ENCODE measurements at regions not wholly inside any gene's neighbourhood (a gene's known extent, or its start where the extent isn't known, plus 50 kb on each side); places are given as distances from the start of the nearest gene placed in this dataset.

DNA sequence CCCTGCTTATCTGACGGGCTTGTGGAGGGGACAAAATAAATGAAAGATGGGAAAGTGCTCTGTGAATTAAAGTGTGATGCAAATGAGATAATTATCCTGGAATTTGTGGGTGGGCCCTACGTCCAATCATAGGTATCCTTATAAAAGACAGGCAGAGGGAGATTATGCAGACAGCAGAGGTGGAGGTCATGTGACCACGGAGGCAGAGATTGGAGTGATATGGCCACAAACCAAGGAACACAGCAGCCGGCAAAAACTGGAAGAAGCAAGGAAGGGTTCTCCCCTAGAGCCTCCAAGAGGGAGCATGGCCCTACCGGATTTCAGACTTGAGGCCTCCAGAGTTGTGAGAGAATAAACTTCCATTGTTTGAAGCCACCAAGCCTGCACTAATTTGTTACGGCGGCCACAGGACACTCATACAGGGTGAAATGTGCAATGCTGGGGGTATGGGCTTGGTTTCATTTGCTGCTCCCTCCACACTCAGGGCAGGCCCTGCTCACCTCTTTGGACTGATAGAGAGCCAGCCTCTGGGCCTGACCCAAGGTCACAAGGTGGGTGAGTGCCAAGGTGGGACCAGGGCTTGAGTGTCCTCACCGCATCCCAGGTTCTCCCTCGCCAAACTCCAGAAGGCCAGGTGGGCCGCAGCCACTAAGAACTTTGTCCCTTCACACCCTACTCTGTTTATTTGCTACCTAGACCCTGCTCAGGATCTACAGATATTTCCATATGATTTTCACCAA is 149.6 kb upstream of the TNRC6C start:
- Histone ChIP-seq H4K20me1 (replicated peaks; ENCODE audit: control insufficient read depth, insufficient read depth, low read length) (0 out of 2 replicates have a peak, but pooled peaks cover 3% of the 10 kb centered on the region), H3K9ac (ENCODE audit: insufficient read depth in 1 of 2, low read depth in 2 of 2, low read length in 2 of 2) (no peak overlapping the region), H3K27ac (ENCODE audit: extremely low read depth, low read depth, low read length) (no peak overlapping the region), H3K27me3 (ENCODE audit: control insufficient read depth in 2 of 2, insufficient read depth in 2 of 2, low read length in 2 of 2) (peaks cover 23 to 46% of the 10 kb centered on the region in 2 experiments), H3K36me3 (ENCODE audit: control insufficient read depth, insufficient read depth, low read length) (no peaks in the 10 kb centered on the region), H3K4me1 (replicated peaks in 1 of 2; ENCODE audit: control insufficient read depth in 2 of 2, insufficient read depth in 2 of 2, low read length in 2 of 2) (no peaks in the 10 kb centered on the region), H3K79me2 (ENCODE audit: control insufficient read depth, insufficient read depth, low read length) (no peaks in the 10 kb centered on the region), H3K9me3 (replicated peaks; ENCODE audit: control insufficient read depth, insufficient read depth, low read depth, low read length) (no peaks in the 10 kb centered on the region; the same call in none of the 2 replicates), H3K4me3 (no peak overlapping the region), H3K4me2 (ENCODE audit: insufficient read depth, low read length) (no peak overlapping the region), H3K9me1 (ENCODE audit: control insufficient read depth, insufficient read depth, low read length) (peaks cover 3% of the 10 kb centered on the region), H2AFZ (ENCODE audit: low read depth, low read length) (no peak overlapping the region)
- CTCF ChIA-PET (ENCODE audit: low intra/inter-chr PET ratio), result interaction anchor here (0.6 kb wide), 1 partner anchor 29 kb away, joined by 3 read pairs; no protein-coding TSS in a partner anchor
- DNase-seq (ENCODE audit: extremely low read depth in 1 of 4, low spot score in 3 of 4) (no peak), ATAC-seq (no peak), FAIRE-seq (no peak)
- POLR2A ChIA-PET, result no interaction called here
- 2% methylated on average over 10 of the region's 10 CpGs for WGBS (ENCODE audit: insufficient coverage, low coverage, missing lambda C conversion rate)
- intact Hi-C loops (cut with micrococcal nuclease) (no loop called here), in situ Hi-C loops (cut with MboI) (no loop called here)
- no TSS peak for BruUV-seq (replicated peaks)
- TF ChIP-seq, protein P1, sequence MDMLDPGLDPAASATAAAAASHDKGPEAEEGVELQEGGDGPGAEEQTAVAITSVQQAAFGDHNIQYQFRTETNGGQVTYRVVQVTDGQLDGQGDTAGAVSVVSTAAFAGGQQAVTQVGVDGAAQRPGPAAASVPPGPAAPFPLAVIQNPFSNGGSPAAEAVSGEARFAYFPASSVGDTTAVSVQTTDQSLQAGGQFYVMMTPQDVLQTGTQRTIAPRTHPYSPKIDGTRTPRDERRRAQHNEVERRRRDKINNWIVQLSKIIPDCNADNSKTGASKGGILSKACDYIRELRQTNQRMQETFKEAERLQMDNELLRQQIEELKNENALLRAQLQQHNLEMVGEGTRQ (CRISPR knock-in tag; IDR thresholded peaks at IDR 0.05), result peak; percentile 52
- TF ChIP-seq RAD51 (IDR thresholded peaks at IDR 0.05; ENCODE audit: borderline replicate concordance, low read depth) (peak; percentile 73), ZNF3 (CRISPR knock-in tag; IDR thresholded peaks at IDR 0.05) (no peak), GABPA (tag; conservative IDR thresholded peaks at IDR 0.05; ENCODE audit: low read depth) (no peak), ZNF12 (CRISPR knock-in tag; IDR thresholded peaks at IDR 0.05) (0 out of 2 replicates have a peak, but pooled peaks have one; percentile 39)
- TF ChIP-seq, protein P2, sequence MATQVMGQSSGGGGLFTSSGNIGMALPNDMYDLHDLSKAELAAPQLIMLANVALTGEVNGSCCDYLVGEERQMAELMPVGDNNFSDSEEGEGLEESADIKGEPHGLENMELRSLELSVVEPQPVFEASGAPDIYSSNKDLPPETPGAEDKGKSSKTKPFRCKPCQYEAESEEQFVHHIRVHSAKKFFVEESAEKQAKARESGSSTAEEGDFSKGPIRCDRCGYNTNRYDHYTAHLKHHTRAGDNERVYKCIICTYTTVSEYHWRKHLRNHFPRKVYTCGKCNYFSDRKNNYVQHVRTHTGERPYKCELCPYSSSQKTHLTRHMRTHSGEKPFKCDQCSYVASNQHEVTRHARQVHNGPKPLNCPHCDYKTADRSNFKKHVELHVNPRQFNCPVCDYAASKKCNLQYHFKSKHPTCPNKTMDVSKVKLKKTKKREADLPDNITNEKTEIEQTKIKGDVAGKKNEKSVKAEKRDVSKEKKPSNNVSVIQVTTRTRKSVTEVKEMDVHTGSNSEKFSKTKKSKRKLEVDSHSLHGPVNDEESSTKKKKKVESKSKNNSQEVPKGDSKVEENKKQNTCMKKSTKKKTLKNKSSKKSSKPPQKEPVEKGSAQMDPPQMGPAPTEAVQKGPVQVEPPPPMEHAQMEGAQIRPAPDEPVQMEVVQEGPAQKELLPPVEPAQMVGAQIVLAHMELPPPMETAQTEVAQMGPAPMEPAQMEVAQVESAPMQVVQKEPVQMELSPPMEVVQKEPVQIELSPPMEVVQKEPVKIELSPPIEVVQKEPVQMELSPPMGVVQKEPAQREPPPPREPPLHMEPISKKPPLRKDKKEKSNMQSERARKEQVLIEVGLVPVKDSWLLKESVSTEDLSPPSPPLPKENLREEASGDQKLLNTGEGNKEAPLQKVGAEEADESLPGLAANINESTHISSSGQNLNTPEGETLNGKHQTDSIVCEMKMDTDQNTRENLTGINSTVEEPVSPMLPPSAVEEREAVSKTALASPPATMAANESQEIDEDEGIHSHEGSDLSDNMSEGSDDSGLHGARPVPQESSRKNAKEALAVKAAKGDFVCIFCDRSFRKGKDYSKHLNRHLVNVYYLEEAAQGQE (IDR thresholded peaks at IDR 0.05; ENCODE audit: borderline replicate concordance), result peak; percentile 66; the same call in 1 of the 2 replicates
- TF ChIP-seq, protein P2 (CRISPR knock-in tag; IDR thresholded peaks at IDR 0.05; ENCODE audit: low read depth), result no peak
- TF ChIP-seq, protein P3, sequence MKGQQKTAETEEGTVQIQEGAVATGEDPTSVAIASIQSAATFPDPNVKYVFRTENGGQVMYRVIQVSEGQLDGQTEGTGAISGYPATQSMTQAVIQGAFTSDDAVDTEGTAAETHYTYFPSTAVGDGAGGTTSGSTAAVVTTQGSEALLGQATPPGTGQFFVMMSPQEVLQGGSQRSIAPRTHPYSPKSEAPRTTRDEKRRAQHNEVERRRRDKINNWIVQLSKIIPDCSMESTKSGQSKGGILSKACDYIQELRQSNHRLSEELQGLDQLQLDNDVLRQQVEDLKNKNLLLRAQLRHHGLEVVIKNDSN (CRISPR knock-in tag; IDR thresholded peaks at IDR 0.05), result peak; percentile 13; the same call in 1 of the 2 replicates
- TF ChIP-seq, protein P4, sequence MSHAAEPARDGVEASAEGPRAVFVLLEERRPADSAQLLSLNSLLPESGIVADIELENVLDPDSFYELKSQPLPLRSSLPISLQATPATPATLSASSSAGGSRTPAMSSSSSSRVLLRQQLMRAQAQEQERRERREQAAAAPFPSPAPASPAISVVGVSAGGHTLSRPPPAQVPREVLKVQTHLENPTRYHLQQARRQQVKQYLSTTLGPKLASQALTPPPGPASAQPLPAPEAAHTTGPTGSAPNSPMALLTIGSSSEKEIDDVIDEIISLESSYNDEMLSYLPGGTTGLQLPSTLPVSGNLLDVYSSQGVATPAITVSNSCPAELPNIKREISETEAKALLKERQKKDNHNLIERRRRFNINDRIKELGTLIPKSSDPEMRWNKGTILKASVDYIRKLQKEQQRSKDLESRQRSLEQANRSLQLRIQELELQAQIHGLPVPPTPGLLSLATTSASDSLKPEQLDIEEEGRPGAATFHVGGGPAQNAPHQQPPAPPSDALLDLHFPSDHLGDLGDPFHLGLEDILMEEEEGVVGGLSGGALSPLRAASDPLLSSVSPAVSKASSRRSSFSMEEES (CRISPR knock-in tag; IDR thresholded peaks at IDR 0.05), result peak; percentile 91
